ENCODE measurements at regions not wholly inside any gene's neighbourhood (a gene's known extent, or its start where the extent isn't known, plus 50 kb on each side); places are given as distances from the start of the nearest gene placed in this dataset.

- Mint-ChIP-seq H3K36me3 (no peaks in the 10 kb centered on the region), H3K4me3 (no peak overlapping the region), H3K27ac (no peak overlapping the region), H3K9me3 (peaks cover 4% of the 10 kb centered on the region), H3K4me1 (ENCODE audit: unreplicated experiment) (peaks cover 18% of the 10 kb centered on the region), H3K27me3 (no peaks in the 10 kb centered on the region)
- TF ChIP-seq CTCF (conservative IDR thresholded peaks at IDR 0.05), result no peak
- DNase-seq (ENCODE audit: extremely low spot score, unreplicated experiment), result no peak
Measured at GRCh38 chr9:4362281-4362680, 62.4 kb upstream of the GLIS3 start.

GRCh38 chr9:4359016-4359415, 59.1 kb upstream of the GLIS3 start:
- H3K36me3 Mint-ChIP-seq, result no peaks in the 10 kb centered on the region

GRCh38 chr9:4357929-4358328, 58.1 kb upstream of the GLIS3 start:
- H3K4me3 Mint-ChIP-seq, result no peak overlapping the region
- H3K27me3 Mint-ChIP-seq, result no peaks in the 10 kb centered on the region
- peaks cover 4% of the 10 kb centered on the region for H3K9me3 Mint-ChIP-seq
- DNase-seq (ENCODE audit: extremely low spot score, unreplicated experiment), result no peak
- H3K4me1 Mint-ChIP-seq (ENCODE audit: unreplicated experiment), result peaks cover 18% of the 10 kb centered on the region
- H3K36me3 Mint-ChIP-seq, result no peaks in the 10 kb centered on the region
- no peak overlapping the region for H3K27ac Mint-ChIP-seq
- no peak for TF ChIP-seq CTCF (conservative IDR thresholded peaks at IDR 0.05)

More at GRCh38 chr9:4359016-4359415, 59.1 kb upstream of the GLIS3 start:
- Mint-ChIP-seq H3K27ac (no peak overlapping the region), H3K27me3 (no peaks in the 10 kb centered on the region), H3K9me3 (peaks cover 4% of the 10 kb centered on the region), H3K4me1 (ENCODE audit: unreplicated experiment) (peaks cover 18% of the 10 kb centered on the region), H3K4me3 (no peak overlapping the region)
- no peak for DNase-seq (ENCODE audit: extremely low spot score, unreplicated experiment)
- TF ChIP-seq CTCF (conservative IDR thresholded peaks at IDR 0.05), result no peak

GRCh38 chr9:4356306-4356705, 56.4 kb upstream of the GLIS3 start:
- H3K4me1 Mint-ChIP-seq (ENCODE audit: unreplicated experiment), result peaks cover 6% of the 10 kb centered on the region
- no peak overlapping the region for H3K4me3 Mint-ChIP-seq
- no peaks in the 10 kb centered on the region for H3K36me3 Mint-ChIP-seq
- no peak for DNase-seq (ENCODE audit: extremely low spot score, unreplicated experiment)
- H3K27me3 Mint-ChIP-seq, result no peaks in the 10 kb centered on the region
- TF ChIP-seq CTCF (conservative IDR thresholded peaks at IDR 0.05), result no peak
- no peak overlapping the region for H3K27ac Mint-ChIP-seq
- H3K9me3 Mint-ChIP-seq, result no peaks in the 10 kb centered on the region

- no peaks in the 10 kb centered on the region for H3K36me3 Mint-ChIP-seq
- H3K4me3 Mint-ChIP-seq, result no peak overlapping the region
- H3K27ac Mint-ChIP-seq, result no peak overlapping the region
- no peaks in the 10 kb centered on the region for H3K27me3 Mint-ChIP-seq
- peaks cover 4% of the 10 kb centered on the region for H3K4me1 Mint-ChIP-seq (ENCODE audit: unreplicated experiment)
- DNase-seq (ENCODE audit: extremely low spot score, unreplicated experiment), result no peak
- H3K9me3 Mint-ChIP-seq, result no peaks in the 10 kb centered on the region
- TF ChIP-seq CTCF (conservative IDR thresholded peaks at IDR 0.05), result no peak
Measured at GRCh38 chr9:4353236-4353635, 53.4 kb upstream of the GLIS3 start.

GRCh38 chr9:4349816-4350418, 50.0 kb upstream of the GLIS3 start:
- Mint-ChIP-seq H3K4me3 (no peak overlapping the region), H3K36me3 (no peaks in the 10 kb centered on the region), H3K27me3 (no peaks in the 10 kb centered on the region), H3K9me3 (no peaks in the 10 kb centered on the region), H3K27ac (no peak overlapping the region), H3K4me1 (ENCODE audit: unreplicated experiment) (peaks cover 8% of the 10 kb centered on the region)
- DNase-seq (ENCODE audit: extremely low spot score, unreplicated experiment), result no peak
- no peak for TF ChIP-seq CTCF (conservative IDR thresholded peaks at IDR 0.05)

Data from type B pancreatic cell (in vitro differentiated cells).